HEK293 (cell line): ENCODE measurements at regions not wholly inside any gene's neighbourhood (a gene's known extent, or its start where the extent isn't known, plus 50 kb on each side); places are given as distances from the start of the nearest gene placed in this dataset.

Source experiments
- CTCF ChIA-PET: fragments of 350-600 bp; formaldehyde crosslinking; extraction: SDS; loops from one replicate; lab custom pipeline; 2021; ENCODE audit warnings: antibody characterized with exemption; lab: Yijun Ruan, JAX
- POLR2A ChIA-PET: fragments of 300-600 bp; formaldehyde crosslinking; extraction: SDS; loops from one replicate; lab custom pipeline; 2020; ENCODE audit warnings: antibody characterized with exemption, inconsistent platforms; lab: Yijun Ruan, JAX
- H3K27ac ChIP-seq: fragments of 200-500 bp; sonication (Bioruptor generic); 2 replicates; pipeline ENCODE4 v1.5.1; 2014; ENCODE audit warnings: low read depth, low read length, control low read depth, inconsistent platforms; ENCODE audit errors: extremely low read depth
- H3K36me3 ChIP-seq, 2 experiments: fragments of 200-500 bp in 1 of 2; sonication (Bioruptor generic) in 1 of 2; 1 replicate in 1 of 2; 2 replicates in 1 of 2; pipeline ENCODE4 v1.5.1; 2014 to 2017; ENCODE audit warnings: inconsistent platforms in 2 of 2, low read length in 2 of 2; ENCODE audit not compliant: control insufficient read depth in 2 of 2, insufficient read depth in 1 of 2
- H3K4me1 ChIP-seq: fragments of 200-500 bp; sonication (Bioruptor generic); 2 replicates; pipeline ENCODE4 v1.5.1; 2014; ENCODE audit warnings: mild to moderate bottlenecking, low read length, inconsistent platforms; ENCODE audit not compliant: control insufficient read depth, insufficient read depth
- H3K4me3 ChIP-seq: 2 replicates; pipeline ENCODE4 v1.5.1; 2011; ENCODE audit warnings: low read depth, mild to moderate bottlenecking, control low read depth, low read length, moderate library complexity
- H3K9me3 ChIP-seq: fragments of 200-500 bp; sonication (Bioruptor generic); 2 replicates; pipeline ENCODE4 v1.5.1; 2014; ENCODE audit warnings: low read depth, low read length, inconsistent platforms; ENCODE audit not compliant: control insufficient read depth, insufficient read depth
- BCL11B ChIP-seq: fragments of 450-650 bp; formaldehyde crosslinking; IDR thresholded peaks from 2 replicates; pipeline ENCODE4 v1.5.1; 2016; ENCODE audit warnings: low read depth, missing biosample characterization, missing genetic modification characterization
- GLIS1 ChIP-seq: fragments of 450-650 bp; formaldehyde crosslinking; IDR thresholded peaks from 2 replicates; pipeline ENCODE4 v1.5.1; 2016; ENCODE audit warnings: missing biosample characterization, missing genetic modification characterization
- KLF8 ChIP-seq: fragments of 450-650 bp; formaldehyde crosslinking; IDR thresholded peaks from 2 replicates; pipeline ENCODE4 v1.5.1; 2016; ENCODE audit warnings: missing biosample characterization, missing genetic modification characterization
- MEIS1 ChIP-seq: sonication (generic); formaldehyde crosslinking; IDR thresholded peaks from 2 replicates; pipeline ENCODE4 v1.8.1; 2022; ENCODE audit warnings: missing genetic modification reagents, mild to moderate bottlenecking, borderline replicate concordance
- MYNN ChIP-seq: fragments of 450-650 bp; formaldehyde crosslinking; IDR thresholded peaks from 2 replicates; pipeline ENCODE4 v1.5.1; 2016; ENCODE audit warnings: missing biosample characterization, missing genetic modification characterization, borderline replicate concordance
- REPIN1 ChIP-seq: fragments of 450-650 bp; formaldehyde crosslinking; IDR thresholded peaks from 2 replicates; pipeline ENCODE4 v1.5.1; 2017; ENCODE audit warnings: missing biosample characterization, missing genetic modification characterization, low read depth
- WT1 ChIP-seq: fragments of 450-650 bp; formaldehyde crosslinking; IDR thresholded peaks from 2 replicates; pipeline ENCODE4 v1.5.1; 2016; ENCODE audit warnings: missing biosample characterization, missing genetic modification characterization
- ZBTB8A ChIP-seq: fragments of 450-650 bp; formaldehyde crosslinking; IDR thresholded peaks from 2 replicates; pipeline ENCODE4 v1.5.1; 2016; ENCODE audit warnings: missing biosample characterization, missing genetic modification characterization
- ZFHX2 ChIP-seq: fragments of 450-650 bp; formaldehyde crosslinking; conservative IDR thresholded peaks from 2 replicates; pipeline ENCODE4 v1.5.1; 2016; ENCODE audit warnings: missing biosample characterization, missing genetic modification characterization
- ZFP3 ChIP-seq: fragments of 450-650 bp; formaldehyde crosslinking; IDR thresholded peaks from 2 replicates; pipeline ENCODE4 v1.5.1; 2016; ENCODE audit warnings: low read depth, missing biosample characterization, missing genetic modification characterization
- ZFP37 ChIP-seq: fragments of 450-650 bp; formaldehyde crosslinking; IDR thresholded peaks from 2 replicates; pipeline ENCODE4 v1.5.1; 2016; ENCODE audit warnings: missing biosample characterization, missing genetic modification characterization
- ZNF146 ChIP-seq: fragments of 450-650 bp; formaldehyde crosslinking; IDR thresholded peaks from 2 replicates; pipeline ENCODE4 v1.5.1; 2016; ENCODE audit warnings: missing biosample characterization, missing genetic modification characterization
- ZNF169 ChIP-seq: fragments of 450-650 bp; formaldehyde crosslinking; IDR thresholded peaks from 2 replicates; pipeline ENCODE4 v1.5.1; 2016; ENCODE audit warnings: missing biosample characterization, missing genetic modification characterization
- ZNF354C ChIP-seq: fragments of 450-650 bp; formaldehyde crosslinking; IDR thresholded peaks from 2 replicates; pipeline ENCODE4 v1.5.1; 2016; ENCODE audit warnings: missing biosample characterization, missing genetic modification characterization, low read depth, borderline replicate concordance
- ZNF48 ChIP-seq: fragments of 450-650 bp; formaldehyde crosslinking; IDR thresholded peaks from 2 replicates; pipeline ENCODE4 v1.5.1; 2016; ENCODE audit warnings: missing biosample characterization, missing genetic modification characterization
- ZNF510 ChIP-seq: fragments of 450-650 bp; formaldehyde crosslinking; IDR thresholded peaks from 2 replicates; pipeline ENCODE4 v1.5.1; 2018; ENCODE audit warnings: mild to moderate bottlenecking, missing genetic modification characterization, missing biosample characterization; ENCODE audit not compliant: insufficient replicate concordance
- ZNF621 ChIP-seq: fragments of 450-650 bp; formaldehyde crosslinking; IDR thresholded peaks from 2 replicates; pipeline ENCODE4 v1.5.1; 2017; ENCODE audit warnings: missing biosample characterization, missing genetic modification characterization
- ZNF654 ChIP-seq: fragments of 450-650 bp; formaldehyde crosslinking; IDR thresholded peaks from 2 replicates; pipeline ENCODE4 v1.5.1; 2016; ENCODE audit warnings: low read depth, missing biosample characterization, missing genetic modification characterization
- ZNF701 ChIP-seq: fragments of 450-650 bp; formaldehyde crosslinking; IDR thresholded peaks from 2 replicates; pipeline ENCODE4 v1.5.1; 2016; ENCODE audit warnings: missing biosample characterization, missing genetic modification characterization
- ZNF792 ChIP-seq: fragments of 450-650 bp; formaldehyde crosslinking; IDR thresholded peaks from 2 replicates; pipeline ENCODE4 v1.5.1; 2016; ENCODE audit warnings: missing biosample characterization, missing genetic modification characterization
- ZSCAN16 ChIP-seq: fragments of 450-650 bp; formaldehyde crosslinking; IDR thresholded peaks from 2 replicates; pipeline ENCODE4 v1.5.1; 2016; ENCODE audit warnings: missing biosample characterization, missing genetic modification characterization
- TF ChIP-seq, protein P1 (sequence below): fragments of 450-650 bp; formaldehyde crosslinking; IDR thresholded peaks from 2 replicates; pipeline ENCODE4 v1.5.1; 2016; ENCODE audit warnings: missing biosample characterization, missing genetic modification characterization
- TF ChIP-seq, protein P2 (sequence below): fragments of 450-650 bp; formaldehyde crosslinking; IDR thresholded peaks from 2 replicates; pipeline ENCODE4 v1.5.1; 2017; ENCODE audit warnings: missing biosample characterization, missing genetic modification characterization
- TF ChIP-seq, protein P3 (sequence below): fragments of 450-650 bp; formaldehyde crosslinking; IDR thresholded peaks from 2 replicates; pipeline ENCODE4 v1.5.1; 2017; ENCODE audit warnings: missing biosample characterization, missing genetic modification characterization
- TF ChIP-seq, protein P4 (sequence below): fragments of 450-650 bp; formaldehyde crosslinking; IDR thresholded peaks from 2 replicates; pipeline ENCODE4 v1.5.1; 2016; ENCODE audit warnings: missing biosample characterization, missing genetic modification characterization

DNA sequence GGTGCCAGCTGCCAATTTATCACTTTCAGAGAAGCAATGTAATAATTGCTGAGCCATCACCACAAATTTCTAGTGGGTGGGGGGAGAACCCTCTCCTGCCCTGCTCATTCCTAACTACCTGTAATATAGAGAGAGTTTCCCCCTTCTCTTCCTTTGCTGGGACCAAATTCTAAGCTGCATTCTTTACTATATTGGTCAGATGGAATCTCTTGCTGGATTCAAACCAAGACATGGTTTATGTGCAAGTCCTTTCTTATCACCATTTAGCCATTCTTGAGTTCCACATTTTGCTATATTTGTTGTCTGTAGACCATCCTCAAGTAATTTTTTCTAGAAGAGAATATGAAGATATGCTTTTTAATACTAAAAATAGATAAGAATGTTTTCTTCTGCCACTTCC is 452.1 kb downstream of the MN1 start:
- ChIA-PET CTCF (no interaction called here), POLR2A (no interaction called here)
- Histone ChIP-seq H3K4me1 (no peaks in the 10 kb centered on the region), H3K4me3 (no peak overlapping the region), H3K27ac (no peak overlapping the region), H3K36me3 (no peaks in the 10 kb centered on the region; a peak in 1 of 3 replicates), H3K9me3 (no peaks in the 10 kb centered on the region; the same call in 1 of the 2 replicates)
- TF ChIP-seq ZNF510 (tag by site-specific recombination) = no peak
- TF ChIP-seq ZNF48 = no peak
- TF ChIP-seq, protein P1, sequence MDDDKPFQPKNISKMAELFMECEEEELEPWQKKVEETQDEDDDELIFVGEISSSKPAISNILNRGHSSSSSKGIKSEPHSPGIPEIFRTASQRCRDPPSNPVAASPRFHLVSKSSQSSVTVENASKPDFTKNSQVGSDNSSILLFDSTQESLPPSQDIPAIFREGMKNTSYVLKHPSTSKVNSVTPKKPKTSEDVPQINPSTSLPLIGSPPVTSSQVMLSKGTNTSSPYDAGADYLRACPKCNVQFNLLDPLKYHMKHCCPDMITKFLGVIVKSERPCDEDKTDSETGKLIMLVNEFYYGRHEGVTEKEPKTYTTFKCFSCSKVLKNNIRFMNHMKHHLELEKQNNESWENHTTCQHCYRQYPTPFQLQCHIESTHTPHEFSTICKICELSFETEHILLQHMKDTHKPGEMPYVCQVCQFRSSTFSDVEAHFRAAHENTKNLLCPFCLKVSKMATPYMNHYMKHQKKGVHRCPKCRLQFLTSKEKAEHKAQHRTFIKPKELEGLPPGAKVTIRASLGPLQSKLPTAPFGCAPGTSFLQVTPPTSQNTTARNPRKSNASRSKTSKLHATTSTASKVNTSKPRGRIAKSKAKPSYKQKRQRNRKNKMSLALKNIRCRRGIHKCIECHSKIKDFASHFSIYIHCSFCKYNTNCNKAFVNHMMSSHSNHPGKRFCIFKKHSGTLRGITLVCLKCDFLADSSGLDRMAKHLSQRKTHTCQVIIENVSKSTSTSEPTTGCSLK (tag by site-specific recombination) = no peak
- no peak for TF ChIP-seq ZNF654 (tag by site-specific recombination)
- TF ChIP-seq BCL11B (tag by site-specific recombination) = no peak
- no peak for TF ChIP-seq ZBTB8A (tag by site-specific recombination)
- TF ChIP-seq ZSCAN16 (tag by site-specific recombination) = no peak
- no peak for TF ChIP-seq MYNN (tag by site-specific recombination)
- TF ChIP-seq WT1 (tag by site-specific recombination) = no peak
- TF ChIP-seq ZNF169 = no peak
- TF ChIP-seq, protein P2, sequence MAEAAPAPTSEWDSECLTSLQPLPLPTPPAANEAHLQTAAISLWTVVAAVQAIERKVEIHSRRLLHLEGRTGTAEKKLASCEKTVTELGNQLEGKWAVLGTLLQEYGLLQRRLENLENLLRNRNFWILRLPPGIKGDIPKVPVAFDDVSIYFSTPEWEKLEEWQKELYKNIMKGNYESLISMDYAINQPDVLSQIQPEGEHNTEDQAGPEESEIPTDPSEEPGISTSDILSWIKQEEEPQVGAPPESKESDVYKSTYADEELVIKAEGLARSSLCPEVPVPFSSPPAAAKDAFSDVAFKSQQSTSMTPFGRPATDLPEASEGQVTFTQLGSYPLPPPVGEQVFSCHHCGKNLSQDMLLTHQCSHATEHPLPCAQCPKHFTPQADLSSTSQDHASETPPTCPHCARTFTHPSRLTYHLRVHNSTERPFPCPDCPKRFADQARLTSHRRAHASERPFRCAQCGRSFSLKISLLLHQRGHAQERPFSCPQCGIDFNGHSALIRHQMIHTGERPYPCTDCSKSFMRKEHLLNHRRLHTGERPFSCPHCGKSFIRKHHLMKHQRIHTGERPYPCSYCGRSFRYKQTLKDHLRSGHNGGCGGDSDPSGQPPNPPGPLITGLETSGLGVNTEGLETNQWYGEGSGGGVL (tag by site-specific recombination) = no peak
- no peak for TF ChIP-seq ZNF354C (tag by site-specific recombination)

DNA sequence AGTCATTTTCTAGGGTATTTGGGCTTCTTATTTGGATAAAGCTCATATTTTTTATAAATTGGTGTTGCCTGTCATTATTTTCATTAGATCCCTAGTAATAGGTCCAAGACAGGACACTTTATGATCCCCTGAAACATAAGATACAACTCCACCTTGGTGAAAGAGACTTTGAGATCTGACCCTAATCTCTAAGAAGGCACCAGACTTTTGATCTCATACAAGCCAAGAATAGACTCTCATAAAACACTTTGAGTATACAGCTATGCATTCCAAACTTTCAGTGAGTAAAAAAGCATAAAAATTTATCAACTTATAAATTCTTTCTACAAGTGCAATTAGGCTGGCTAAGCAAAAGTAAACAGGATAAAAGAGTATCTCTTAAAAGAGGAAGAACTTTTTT is 451.2 kb downstream of the MN1 start:
- ChIA-PET POLR2A (no interaction called here), CTCF (no interaction called here)
- H3K27ac ChIP-seq = no peak overlapping the region
- H3K9me3 ChIP-seq = no peaks in the 10 kb centered on the region; the same call in 1 of the 2 replicates
- no peak overlapping the region for H3K4me3 ChIP-seq
- no peaks in the 10 kb centered on the region for H3K4me1 ChIP-seq
- TF ChIP-seq, protein P3, sequence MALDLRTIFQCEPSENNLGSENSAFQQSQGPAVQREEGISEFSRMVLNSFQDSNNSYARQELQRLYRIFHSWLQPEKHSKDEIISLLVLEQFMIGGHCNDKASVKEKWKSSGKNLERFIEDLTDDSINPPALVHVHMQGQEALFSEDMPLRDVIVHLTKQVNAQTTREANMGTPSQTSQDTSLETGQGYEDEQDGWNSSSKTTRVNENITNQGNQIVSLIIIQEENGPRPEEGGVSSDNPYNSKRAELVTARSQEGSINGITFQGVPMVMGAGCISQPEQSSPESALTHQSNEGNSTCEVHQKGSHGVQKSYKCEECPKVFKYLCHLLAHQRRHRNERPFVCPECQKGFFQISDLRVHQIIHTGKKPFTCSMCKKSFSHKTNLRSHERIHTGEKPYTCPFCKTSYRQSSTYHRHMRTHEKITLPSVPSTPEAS (tag by site-specific recombination) = no peak
- TF ChIP-seq ZFP3 = no peak
- TF ChIP-seq ZNF792 = no peak
- no peak for TF ChIP-seq ZFP37 (tag by site-specific recombination)
- TF ChIP-seq, protein P4, sequence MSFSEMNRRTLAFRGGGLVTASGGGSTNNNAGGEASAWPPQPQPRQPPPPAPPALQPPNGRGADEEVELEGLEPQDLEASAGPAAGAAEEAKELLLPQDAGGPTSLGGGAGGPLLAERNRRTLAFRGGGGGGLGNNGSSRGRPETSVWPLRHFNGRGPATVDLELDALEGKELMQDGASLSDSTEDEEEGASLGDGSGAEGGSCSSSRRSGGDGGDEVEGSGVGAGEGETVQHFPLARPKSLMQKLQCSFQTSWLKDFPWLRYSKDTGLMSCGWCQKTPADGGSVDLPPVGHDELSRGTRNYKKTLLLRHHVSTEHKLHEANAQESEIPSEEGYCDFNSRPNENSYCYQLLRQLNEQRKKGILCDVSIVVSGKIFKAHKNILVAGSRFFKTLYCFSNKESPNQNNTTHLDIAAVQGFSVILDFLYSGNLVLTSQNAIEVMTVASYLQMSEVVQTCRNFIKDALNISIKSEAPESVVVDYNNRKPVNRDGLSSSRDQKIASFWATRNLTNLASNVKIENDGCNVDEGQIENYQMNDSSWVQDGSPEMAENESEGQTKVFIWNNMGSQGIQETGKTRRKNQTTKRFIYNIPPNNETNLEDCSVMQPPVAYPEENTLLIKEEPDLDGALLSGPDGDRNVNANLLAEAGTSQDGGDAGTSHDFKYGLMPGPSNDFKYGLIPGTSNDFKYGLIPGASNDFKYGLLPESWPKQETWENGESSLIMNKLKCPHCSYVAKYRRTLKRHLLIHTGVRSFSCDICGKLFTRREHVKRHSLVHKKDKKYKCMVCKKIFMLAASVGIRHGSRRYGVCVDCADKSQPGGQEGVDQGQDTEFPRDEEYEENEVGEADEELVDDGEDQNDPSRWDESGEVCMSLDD (tag by site-specific recombination) = no peak
- TF ChIP-seq MEIS1 (CRISPR knock-in tag) = no peak
- no peak for TF ChIP-seq ZNF146 (tag by site-specific recombination)
- TF ChIP-seq KLF8 = no peak
- TF ChIP-seq ZFHX2 (tag by site-specific recombination) = no peak
- TF ChIP-seq GLIS1 = no peak
- TF ChIP-seq REPIN1 (tag by site-specific recombination) = no peak
- no peak for TF ChIP-seq ZNF621 (tag by site-specific recombination)
- TF ChIP-seq ZNF701 (tag by site-specific recombination) = no peak
- H3K36me3 ChIP-seq = no peaks in the 10 kb centered on the region; a peak in 1 of 3 replicates
